ENCODE measurements at regions not wholly inside any gene's neighbourhood (a gene's known extent, or its start where the extent isn't known, plus 50 kb on each side); places are given as distances from the start of the nearest gene placed in this dataset.

- DNase-seq = no peak
- TF ChIP-seq CTCF (IDR thresholded peaks at IDR 0.05) = no peak
- no peak for TF ChIP-seq POLR2A (IDR thresholded peaks at IDR 0.05)
- Histone ChIP-seq H3K27ac (no peak overlapping the region), H3K9me3 (no peaks in the 10 kb centered on the region), H3K36me3 (no peaks in the 10 kb centered on the region), H3K4me3 (no peak overlapping the region), H3K4me1 (peaks cover 0 to 9% (median 0%) of the 10 kb centered on the region in 4 donors), H3K27me3 (no peaks in the 10 kb centered on the region)
Measured at GRCh38 chr14:58833634-58834378, 196.0 kb downstream of the DACT1 start.

- no peak for DNase-seq
- no peaks in the 10 kb centered on the region for H3K4me1 ChIP-seq
- no peaks in the 10 kb centered on the region for H3K27me3 ChIP-seq
- H3K4me3 ChIP-seq = no peak overlapping the region
- no peak overlapping the region for H3K27ac ChIP-seq
- no peaks in the 10 kb centered on the region for H3K36me3 ChIP-seq
- H3K9me3 ChIP-seq = no peaks in the 10 kb centered on the region
- TF ChIP-seq POLR2A (IDR thresholded peaks at IDR 0.05) = no peak
- no peak for TF ChIP-seq CTCF (IDR thresholded peaks at IDR 0.05)
Measured at GRCh38 chr14:58836303-58836974, 198.7 kb downstream of the DACT1 start.

GRCh38 chr14:58839233-58839632 lies 201.5 kb downstream of the DACT1 start:
- no peak for DNase-seq
- no peak for TF ChIP-seq CTCF (IDR thresholded peaks at IDR 0.05)
- Histone ChIP-seq H3K27ac (no peak overlapping the region), H3K27me3 (no peaks in the 10 kb centered on the region), H3K4me1 (no peaks in the 10 kb centered on the region), H3K36me3 (no peaks in the 10 kb centered on the region), H3K4me3 (no peak overlapping the region), H3K9me3 (no peaks in the 10 kb centered on the region)

- H3K9me3 ChIP-seq = no peaks in the 10 kb centered on the region
- no peak overlapping the region for H3K27ac ChIP-seq
- TF ChIP-seq POLR2A (IDR thresholded peaks at IDR 0.05) = no peak
- TF ChIP-seq CTCF (IDR thresholded peaks at IDR 0.05) = no peak
- no peak for DNase-seq
- H3K4me3 ChIP-seq = no peak overlapping the region
- no peaks in the 10 kb centered on the region for H3K27me3 ChIP-seq
- no peaks in the 10 kb centered on the region for H3K36me3 ChIP-seq
- H3K4me1 ChIP-seq = no peaks in the 10 kb centered on the region
Measured at GRCh38 chr14:58844544-58844943, 206.8 kb downstream of the DACT1 start.

GRCh38 chr14:58846682-58847465 lies 209.1 kb downstream of the DACT1 start:
- DNase-seq = no peak
- Histone ChIP-seq H3K27me3 (no peaks in the 10 kb centered on the region), H3K27ac (no peak overlapping the region), H3K36me3 (no peaks in the 10 kb centered on the region), H3K4me3 (no peak overlapping the region), H3K4me1 (no peaks in the 10 kb centered on the region), H3K9me3 (no peaks in the 10 kb centered on the region)
- no peak for TF ChIP-seq POLR2A (IDR thresholded peaks at IDR 0.05)
- no peak for TF ChIP-seq CTCF (IDR thresholded peaks at IDR 0.05)

Measured in Peyer's patch (tissue), 4 donors.